Stimulated activated CD4-positive, alpha-beta T cell treated with anti-CD3 and anti-CD28 coated beads, TNF-alpha, amount 100 ng/mL, for 24 hours (primary cell): ENCODE measurements at regions not wholly inside any gene's neighbourhood (a gene's known extent, or its start where the extent isn't known, plus 50 kb on each side); places are given as distances from the start of the nearest gene placed in this dataset.
"Not testable (repeated sequence)": the region's sequence is repeated elsewhere in the genome, so short reads cannot be mapped to it uniquely, and the experiment has no call there.

Experiments
- DNase-seq, 3 experiments: peaks; one replicate each; pipeline ENCODE4 v3.0.0-alpha.2; 2020; ENCODE audit warnings: low read depth in 3 of 3

- no peak for DNase-seq
Observed at GRCh38 chr6:113655761-113656160, 201.4 kb upstream of the MARCKS start.

- no peak for DNase-seq
Observed at GRCh38 chr6:113659762-113660404, 197.3 kb upstream of the MARCKS start.

- DNase-seq = no peak
Observed at GRCh38 chr6:113660819-113661218, 196.3 kb upstream of the MARCKS start.

- DNase-seq = no peak
Observed at GRCh38 chr6:113662093-113662665, 195.0 kb upstream of the MARCKS start.

GRCh38 chr6:113662688-113663333 is 194.3 kb upstream of the MARCKS start:
- no peak for DNase-seq

- no peak for DNase-seq
Observed at GRCh38 chr6:113664909-113665308, 192.2 kb upstream of the MARCKS start.

GRCh38 chr6:113668641-113669408 is 188.3 kb upstream of the MARCKS start:
- no peak for DNase-seq

GRCh38 chr6:113669606-113670005 is 187.5 kb upstream of the MARCKS start:
- no peak for DNase-seq

GRCh38 chr6:113671421-113671820 is 185.7 kb upstream of the MARCKS start:
- DNase-seq = no peak

GRCh38 chr6:113672491-113673149 is 184.5 kb upstream of the MARCKS start:
- no peak for DNase-seq

GRCh38 chr6:113674075-113674474 is 183.1 kb upstream of the MARCKS start:
- DNase-seq = no peak

GRCh38 chr6:113676057-113676456 is 181.1 kb upstream of the MARCKS start:
- no peak for DNase-seq

GRCh38 chr6:113676968-113677367 is 180.2 kb upstream of the MARCKS start:
- DNase-seq = no peak

GRCh38 chr6:113679051-113679450 is 178.1 kb upstream of the MARCKS start:
- no peak for DNase-seq

GRCh38 chr6:113680301-113680700 is 176.8 kb upstream of the MARCKS start:
- DNase-seq = no peak

- no peak for DNase-seq
Observed at GRCh38 chr6:113683968-113684367, 173.2 kb upstream of the MARCKS start.

GRCh38 chr6:113684382-113684901 is 172.7 kb upstream of the MARCKS start:
- no peak for DNase-seq

GRCh38 chr6:113686049-113686448 is 171.1 kb upstream of the MARCKS start:
- no peak for DNase-seq

GRCh38 chr6:113689620-113690019 is 167.5 kb upstream of the MARCKS start:
- not testable (repeated sequence) for DNase-seq

- no peak for DNase-seq
Observed at GRCh38 chr6:113690281-113691259, 166.6 kb upstream of the MARCKS start.

GRCh38 chr6:113691260-113691656 is 165.9 kb upstream of the MARCKS start:
- no peak for DNase-seq
